GM20000 (cell line): ENCODE measurements at regions not wholly inside any gene's neighbourhood (a gene's known extent, or its start where the extent isn't known, plus 50 kb on each side); places are given as distances from the start of the nearest gene placed in this dataset.

Experiments
- DNase-seq: peaks from one replicate; pipeline ENCODE4 v3.0.0; 2012; ENCODE audit warnings: low spot score
- TF ChIP-seq, protein P1 (sequence below): IDR thresholded peaks from 2 replicates; pipeline ENCODE4 v1.5.1; 2012; ENCODE audit warnings: mild to moderate bottlenecking, control low read depth; ENCODE audit errors: extremely low read depth, missing control alignments

DNA sequence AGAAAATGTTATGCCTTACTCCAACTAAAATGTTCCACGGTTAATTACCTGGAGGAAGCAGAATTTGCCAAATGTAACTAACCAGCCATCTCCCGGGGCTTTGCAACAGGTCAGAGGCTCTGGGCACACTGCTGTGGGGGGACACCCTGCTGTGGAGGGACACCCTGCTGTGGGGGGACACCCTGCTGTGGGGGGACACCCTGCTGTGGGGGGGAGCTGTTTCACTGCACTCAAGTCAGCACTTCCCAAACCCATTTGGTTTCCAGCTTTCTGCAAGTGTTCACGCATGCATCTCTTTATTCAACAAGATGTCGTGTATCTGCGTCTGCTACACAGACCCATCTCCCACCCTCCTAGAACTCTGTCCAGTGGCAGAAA is 239.5 kb downstream of the C16orf95 start:
- no peak for DNase-seq
- TF ChIP-seq, protein P1, sequence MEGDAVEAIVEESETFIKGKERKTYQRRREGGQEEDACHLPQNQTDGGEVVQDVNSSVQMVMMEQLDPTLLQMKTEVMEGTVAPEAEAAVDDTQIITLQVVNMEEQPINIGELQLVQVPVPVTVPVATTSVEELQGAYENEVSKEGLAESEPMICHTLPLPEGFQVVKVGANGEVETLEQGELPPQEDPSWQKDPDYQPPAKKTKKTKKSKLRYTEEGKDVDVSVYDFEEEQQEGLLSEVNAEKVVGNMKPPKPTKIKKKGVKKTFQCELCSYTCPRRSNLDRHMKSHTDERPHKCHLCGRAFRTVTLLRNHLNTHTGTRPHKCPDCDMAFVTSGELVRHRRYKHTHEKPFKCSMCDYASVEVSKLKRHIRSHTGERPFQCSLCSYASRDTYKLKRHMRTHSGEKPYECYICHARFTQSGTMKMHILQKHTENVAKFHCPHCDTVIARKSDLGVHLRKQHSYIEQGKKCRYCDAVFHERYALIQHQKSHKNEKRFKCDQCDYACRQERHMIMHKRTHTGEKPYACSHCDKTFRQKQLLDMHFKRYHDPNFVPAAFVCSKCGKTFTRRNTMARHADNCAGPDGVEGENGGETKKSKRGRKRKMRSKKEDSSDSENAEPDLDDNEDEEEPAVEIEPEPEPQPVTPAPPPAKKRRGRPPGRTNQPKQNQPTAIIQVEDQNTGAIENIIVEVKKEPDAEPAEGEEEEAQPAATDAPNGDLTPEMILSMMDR, result no peak

DNA sequence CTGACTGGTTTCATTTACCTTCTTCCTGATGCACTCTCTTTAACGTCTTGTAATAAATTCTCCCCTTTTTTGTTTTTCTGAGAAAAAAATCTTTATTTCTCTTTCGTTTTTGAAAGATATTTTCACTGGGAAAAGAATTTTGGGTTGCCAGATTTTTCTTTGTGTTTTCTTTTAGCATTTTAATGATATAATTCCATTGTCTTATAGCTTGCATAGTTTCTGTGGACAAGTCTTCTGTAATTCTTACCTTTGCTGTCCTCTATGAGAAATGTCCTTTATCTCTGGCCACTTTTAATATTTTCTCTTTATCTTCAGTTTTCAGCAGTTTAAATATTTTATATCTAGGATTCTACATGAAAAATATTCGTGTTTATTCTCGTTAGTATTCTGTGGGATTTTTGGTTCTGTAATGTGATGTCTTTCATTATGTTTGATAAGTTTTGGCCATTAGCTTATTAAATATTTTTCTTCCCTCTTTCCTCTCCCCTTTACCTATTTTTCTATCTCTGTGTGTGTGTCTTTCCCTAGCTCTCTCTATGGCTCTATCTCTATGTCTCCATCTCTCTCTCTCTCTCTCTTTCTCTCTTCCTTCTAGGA is 236.5 kb downstream of the C16orf95 start:
- TF ChIP-seq, protein P1, result no peak
- DNase-seq, result no peak

DNA sequence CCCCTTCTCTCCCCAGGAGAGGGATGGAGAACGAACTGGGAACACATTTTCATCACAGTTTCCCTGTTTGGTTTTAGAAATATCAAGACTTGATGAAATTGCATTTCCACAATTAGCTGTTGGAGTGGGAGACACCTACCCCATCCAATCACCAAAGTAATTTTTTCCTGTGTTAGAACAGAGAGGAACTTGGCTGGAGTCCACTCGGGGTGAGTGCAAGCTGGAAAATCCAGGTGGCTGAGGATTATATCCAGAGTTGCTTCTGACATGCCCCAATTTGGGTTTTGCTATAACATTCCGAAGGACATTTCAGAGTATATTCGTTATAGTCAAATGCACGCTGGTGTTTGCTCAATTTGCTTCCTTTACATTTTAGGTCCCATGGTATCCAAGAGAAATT is 231.8 kb downstream of the C16orf95 start:
- DNase-seq, result no peak
- TF ChIP-seq, protein P1, result no peak

DNA sequence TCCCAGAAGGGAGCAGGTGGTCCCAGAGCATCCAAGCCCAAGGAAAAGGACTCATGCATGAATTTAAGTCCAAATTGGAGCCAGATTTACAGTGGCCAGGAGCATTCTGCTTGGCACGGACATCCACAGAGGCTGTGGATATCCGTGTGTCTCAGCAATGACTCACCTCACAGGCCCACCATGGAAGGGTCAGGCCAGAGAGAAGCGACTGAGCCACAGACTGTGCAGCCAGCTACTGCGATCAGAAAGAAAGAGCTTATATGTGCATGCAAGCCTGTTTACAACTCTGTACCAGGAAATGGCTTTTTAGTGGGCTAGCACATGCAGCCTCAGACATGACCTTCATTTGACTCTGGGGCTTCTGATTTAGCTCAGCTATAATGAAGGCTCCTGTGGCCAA is 231.0 kb downstream of the C16orf95 start:
- TF ChIP-seq, protein P1, result no peak
- DNase-seq, result no peak

DNA sequence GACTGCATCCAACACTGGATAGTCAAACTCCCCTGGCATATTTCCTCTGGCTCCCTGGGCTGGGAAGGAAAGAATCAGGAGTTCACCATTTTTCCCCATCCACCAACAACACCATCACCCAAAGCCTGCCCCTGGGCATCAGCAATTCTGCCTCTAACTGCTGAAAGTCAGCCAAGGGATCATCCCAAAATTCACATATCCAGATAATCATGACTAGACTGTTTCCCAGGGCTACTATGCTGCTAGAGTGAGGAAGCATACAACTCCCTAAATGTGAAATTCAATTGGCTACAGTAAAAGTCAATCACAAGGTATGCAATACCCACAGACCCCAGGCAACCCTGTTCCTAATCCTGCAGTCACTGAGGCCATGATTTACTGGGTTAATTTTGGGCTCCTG is 230.6 kb downstream of the C16orf95 start:
- TF ChIP-seq, protein P1, result no peak
- DNase-seq, result no peak

DNA sequence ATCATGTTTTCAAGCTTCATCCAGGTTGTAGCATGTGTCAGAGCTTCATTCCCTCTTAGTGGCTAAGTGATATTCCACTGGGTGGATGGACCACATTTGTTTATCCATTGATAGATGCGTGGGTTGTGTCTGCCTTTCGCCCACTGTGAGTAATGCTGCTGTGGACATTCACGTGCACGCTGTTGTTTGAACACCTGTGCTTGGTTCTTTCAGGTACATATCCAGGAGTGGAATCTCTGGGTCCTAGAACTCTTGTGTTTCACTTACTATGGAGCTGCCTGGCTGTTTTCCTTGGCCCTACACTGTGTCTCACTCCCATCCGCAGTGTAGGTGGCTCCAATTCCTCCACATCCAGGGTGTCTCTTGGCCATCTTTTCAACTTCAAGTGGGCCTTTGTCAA is 224.2 kb downstream of the C16orf95 start:
- TF ChIP-seq, protein P1, result no peak
- no peak for DNase-seq

DNA sequence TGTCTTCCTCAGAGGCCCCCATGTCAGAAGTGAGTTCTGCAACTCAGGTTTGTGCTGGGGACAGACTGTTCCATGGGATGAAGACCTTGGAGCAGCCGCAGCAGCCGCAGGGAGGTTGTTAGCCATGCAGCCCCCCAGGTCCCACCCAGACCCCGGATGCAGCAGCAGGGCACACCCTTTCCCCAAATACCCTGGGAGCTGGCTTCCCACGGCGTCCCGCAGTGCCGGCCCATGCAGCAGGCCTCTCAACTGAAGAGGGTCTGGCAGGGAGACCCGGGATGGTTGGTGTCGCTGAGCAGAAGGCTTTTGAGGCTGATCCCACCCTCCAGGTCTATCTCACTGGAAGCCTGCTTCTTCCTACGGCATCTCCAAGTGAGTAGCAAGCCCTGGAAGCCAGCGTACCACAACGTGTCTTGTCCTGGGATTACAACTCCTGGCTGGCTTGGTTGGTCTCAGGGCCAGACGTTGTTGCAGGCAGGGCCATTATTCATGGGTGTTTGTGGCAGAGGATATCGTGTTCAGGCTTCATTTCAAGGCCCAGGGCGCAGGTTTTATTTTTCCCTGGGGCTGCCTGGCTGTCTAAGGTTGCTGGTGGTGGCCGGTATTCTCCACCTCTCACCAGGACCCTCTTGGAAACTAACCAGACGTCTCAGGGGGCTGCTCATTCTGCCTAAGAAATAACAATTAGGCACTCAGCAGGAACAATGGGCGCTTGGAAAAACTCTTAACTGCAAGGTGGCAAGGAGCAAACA is 223.2 kb downstream of the C16orf95 start:
- DNase-seq, result no peak
- TF ChIP-seq, protein P1, result no peak
